Neutrophil (primary cell): ENCODE measurements at regions not wholly inside any gene's neighbourhood (a gene's known extent, or its start where the extent isn't known, plus 50 kb on each side); places are given as distances from the start of the nearest gene placed in this dataset.

Experiments
- H3K27ac ChIP-seq: fragments of 200-600 bp; sonication (generic); 2 replicates; pipeline ENCODE4 v1.5.1; 2016; ENCODE audit warnings: mild to moderate bottlenecking, moderate library complexity
- H3K27me3 ChIP-seq: fragments of 200-600 bp; sonication (generic); 2 replicates; pipeline ENCODE4 v1.6.0; 2016; ENCODE audit warnings: mild to moderate bottlenecking
- H3K36me3 ChIP-seq: fragments of 200-600 bp; sonication (generic); 2 replicates; pipeline ENCODE4 v1.5.1; 2017
- H3K4me1 ChIP-seq, 2 experiments: fragments of 200-600 bp in 1 of 2; sonication (generic) in 1 of 2; 1 replicate in 1 of 2; 2 replicates in 1 of 2; pipeline versions ENCODE4 v1.5.1 to v1.6.1; 2013 to 2016; ENCODE audit warnings: low read depth in 1 of 2, low read length in 1 of 2, mild to moderate bottlenecking in 1 of 2, moderate library complexity in 1 of 2; ENCODE audit not compliant: control insufficient read depth in 1 of 2, insufficient read depth in 1 of 2
- H3K4me3 ChIP-seq, 2 experiments: fragments of 200-600 bp in 1 of 2; sonication (generic) in 1 of 2; 1 replicate in 1 of 2; 2 replicates in 1 of 2; pipeline ENCODE4 v1.5.1; 2013 to 2016; ENCODE audit warnings: low read depth in 1 of 2, low read length in 1 of 2, mild to moderate bottlenecking in 1 of 2, moderate library complexity in 1 of 2
- H3K9me3 ChIP-seq: fragments of 200-600 bp; sonication (generic); 2 replicates; pipeline ENCODE4 v1.5.1; 2016
- TF ChIP-seq, protein P1 (sequence below): fragments of 200-600 bp; sonication (generic); IDR thresholded peaks from 2 replicates; pipeline ENCODE4 v1.5.1; 2016; ENCODE audit warnings: antibody characterized with exemption

DNA sequence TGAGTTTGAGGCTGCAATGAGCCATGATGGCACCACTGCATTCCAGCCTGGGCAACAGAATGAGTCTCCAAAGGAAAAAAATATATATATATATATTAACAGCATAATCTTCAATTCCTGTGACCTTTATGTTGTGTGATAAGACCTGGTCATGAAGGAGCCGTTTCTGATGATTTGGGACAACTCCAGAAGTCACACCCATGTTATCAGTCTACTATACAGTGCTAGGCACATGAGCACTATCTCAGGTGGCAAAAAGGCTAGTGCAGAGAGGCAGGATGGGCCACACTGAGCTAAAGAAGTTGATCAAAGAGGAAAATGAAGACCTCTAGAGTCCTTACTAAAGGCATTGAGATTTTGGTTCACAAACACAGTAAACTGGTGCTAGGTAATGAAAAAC lies 205.0 kb upstream of the RAD23B start:
- no peaks in the 10 kb centered on the region for H3K27me3 ChIP-seq
- H3K4me3 ChIP-seq, result no peak overlapping the region
- H3K36me3 ChIP-seq, result no peaks in the 10 kb centered on the region
- H3K4me1 ChIP-seq, result no peaks in the 10 kb centered on the region
- no peaks in the 10 kb centered on the region for H3K9me3 ChIP-seq
- no peak overlapping the region for H3K27ac ChIP-seq
- TF ChIP-seq, protein P1, sequence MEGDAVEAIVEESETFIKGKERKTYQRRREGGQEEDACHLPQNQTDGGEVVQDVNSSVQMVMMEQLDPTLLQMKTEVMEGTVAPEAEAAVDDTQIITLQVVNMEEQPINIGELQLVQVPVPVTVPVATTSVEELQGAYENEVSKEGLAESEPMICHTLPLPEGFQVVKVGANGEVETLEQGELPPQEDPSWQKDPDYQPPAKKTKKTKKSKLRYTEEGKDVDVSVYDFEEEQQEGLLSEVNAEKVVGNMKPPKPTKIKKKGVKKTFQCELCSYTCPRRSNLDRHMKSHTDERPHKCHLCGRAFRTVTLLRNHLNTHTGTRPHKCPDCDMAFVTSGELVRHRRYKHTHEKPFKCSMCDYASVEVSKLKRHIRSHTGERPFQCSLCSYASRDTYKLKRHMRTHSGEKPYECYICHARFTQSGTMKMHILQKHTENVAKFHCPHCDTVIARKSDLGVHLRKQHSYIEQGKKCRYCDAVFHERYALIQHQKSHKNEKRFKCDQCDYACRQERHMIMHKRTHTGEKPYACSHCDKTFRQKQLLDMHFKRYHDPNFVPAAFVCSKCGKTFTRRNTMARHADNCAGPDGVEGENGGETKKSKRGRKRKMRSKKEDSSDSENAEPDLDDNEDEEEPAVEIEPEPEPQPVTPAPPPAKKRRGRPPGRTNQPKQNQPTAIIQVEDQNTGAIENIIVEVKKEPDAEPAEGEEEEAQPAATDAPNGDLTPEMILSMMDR, result no peak

DNA sequence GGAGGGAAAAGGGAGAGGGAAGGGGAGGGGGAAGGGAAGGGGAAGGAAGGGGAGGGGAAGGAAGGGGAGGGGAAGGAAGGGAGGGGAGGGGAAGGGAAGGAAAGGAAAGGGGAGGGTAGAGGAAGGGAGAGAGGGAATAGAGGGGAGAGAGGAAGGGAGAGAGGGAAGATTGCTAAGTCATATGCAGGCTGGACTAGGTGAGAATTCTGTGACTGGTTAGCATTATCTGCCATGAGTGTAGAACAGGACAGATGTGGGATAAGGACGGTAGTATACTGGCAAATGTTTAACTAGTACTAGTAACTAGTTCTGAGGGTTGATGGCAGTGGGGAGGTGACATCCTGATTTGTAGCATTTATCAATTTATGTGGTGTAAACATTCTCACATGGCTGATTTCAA lies 203.5 kb upstream of the RAD23B start:
- H3K27me3 ChIP-seq, result no peaks in the 10 kb centered on the region

DNA sequence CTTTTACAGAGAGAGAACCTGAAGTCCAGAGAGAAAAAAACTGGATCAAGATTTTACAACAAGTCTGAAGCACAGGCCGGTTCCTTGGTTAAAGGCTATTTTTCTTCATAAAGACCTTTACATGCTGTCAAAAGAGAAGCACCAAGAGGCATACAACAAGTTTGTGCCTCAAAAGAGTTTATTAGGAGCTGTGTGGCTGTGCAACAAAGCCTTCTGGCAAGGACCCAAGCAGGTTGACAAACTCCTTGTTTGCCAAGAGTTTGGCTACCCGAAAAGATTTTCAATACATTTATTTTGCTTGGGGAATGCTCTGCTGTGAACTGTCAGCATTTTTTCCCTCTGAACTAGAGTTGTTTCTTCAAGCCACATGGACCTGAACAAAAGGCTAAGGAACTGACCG lies 202.9 kb upstream of the RAD23B start:
- Histone ChIP-seq H3K27me3 (no peaks in the 10 kb centered on the region), H3K27ac (no peak overlapping the region), H3K9me3 (no peaks in the 10 kb centered on the region), H3K4me3 (no peak overlapping the region), H3K4me1 (no peaks in the 10 kb centered on the region), H3K36me3 (no peaks in the 10 kb centered on the region)
- TF ChIP-seq, protein P1, result no peak

More for the DNA sequence above, 203.5 kb upstream of the RAD23B start:
- no peak overlapping the region for H3K27ac ChIP-seq
- no peaks in the 10 kb centered on the region for H3K4me1 ChIP-seq
- no peaks in the 10 kb centered on the region for H3K36me3 ChIP-seq
- TF ChIP-seq, protein P1, result no peak
- H3K9me3 ChIP-seq, result no peaks in the 10 kb centered on the region
- no peak overlapping the region for H3K4me3 ChIP-seq

DNA sequence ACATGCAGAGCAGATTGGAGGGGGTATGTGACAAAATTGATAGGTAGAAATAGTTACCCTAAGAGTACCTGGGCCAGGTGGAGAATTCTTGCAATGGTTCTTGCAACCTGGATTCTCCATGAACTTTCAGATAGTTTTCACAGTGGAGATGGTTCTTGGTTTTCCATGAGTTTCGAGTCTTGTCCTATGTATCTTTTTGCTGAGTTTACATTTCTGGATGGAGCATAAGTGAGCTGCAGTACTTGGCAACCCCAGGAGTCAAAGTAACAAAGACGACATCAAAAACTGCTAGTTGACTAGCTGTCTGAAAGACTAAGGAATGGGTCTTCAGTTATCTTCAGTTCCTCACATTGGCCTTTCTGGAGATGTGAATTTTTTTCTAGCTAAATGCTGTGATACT lies 196.6 kb upstream of the RAD23B start:
- Histone ChIP-seq H3K4me1 (no peaks in the 10 kb centered on the region), H3K27me3 (no peaks in the 10 kb centered on the region), H3K27ac (no peak overlapping the region), H3K9me3 (no peaks in the 10 kb centered on the region), H3K36me3 (no peaks in the 10 kb centered on the region), H3K4me3 (no peak overlapping the region)
- TF ChIP-seq, protein P1, result no peak

DNA sequence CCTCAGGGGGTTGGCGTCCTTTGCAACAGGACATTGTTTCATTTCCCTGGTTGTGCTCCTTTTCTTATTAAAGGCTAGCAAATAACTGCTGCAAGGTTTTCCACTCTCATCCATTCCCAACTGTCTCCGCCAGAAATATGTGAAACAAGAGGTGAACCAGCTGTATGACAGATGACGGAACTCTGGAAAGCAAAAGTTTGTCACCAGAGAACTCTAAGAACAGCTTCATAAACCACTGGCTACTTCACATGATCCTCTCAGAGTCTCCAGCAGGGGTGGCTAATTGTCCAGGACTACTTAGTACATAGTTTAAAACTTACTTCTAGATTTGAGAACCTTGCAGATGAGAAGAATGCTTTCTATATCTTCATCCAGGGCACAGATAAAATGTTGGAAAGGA lies 195.9 kb upstream of the RAD23B start:
- Histone ChIP-seq H3K27ac (no peak overlapping the region), H3K27me3 (no peaks in the 10 kb centered on the region), H3K36me3 (no peaks in the 10 kb centered on the region), H3K4me3 (no peak overlapping the region), H3K4me1 (no peaks in the 10 kb centered on the region), H3K9me3 (no peaks in the 10 kb centered on the region)
- TF ChIP-seq, protein P1, result no peak

DNA sequence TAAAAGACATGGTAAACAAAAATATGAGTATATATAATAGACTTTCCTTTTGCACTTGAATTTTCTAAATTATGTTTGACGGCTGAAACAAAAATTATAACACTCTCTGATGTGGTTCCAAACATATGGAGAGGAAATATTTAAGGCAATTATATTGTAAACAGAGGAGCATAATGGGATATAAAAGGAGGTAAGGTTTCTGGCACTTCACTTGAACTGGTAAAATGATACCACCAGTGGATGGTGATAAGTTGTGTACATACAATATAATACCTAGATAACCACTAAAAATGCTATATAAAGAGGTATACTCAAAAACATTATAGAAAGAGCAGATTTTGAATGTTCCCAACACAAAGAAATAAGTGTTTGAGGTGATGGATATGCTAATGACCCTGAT lies 192.9 kb upstream of the RAD23B start:
- Histone ChIP-seq H3K4me3 (no peak overlapping the region), H3K36me3 (no peaks in the 10 kb centered on the region), H3K4me1 (no peaks in the 10 kb centered on the region), H3K27ac (no peak overlapping the region), H3K27me3 (no peaks in the 10 kb centered on the region), H3K9me3 (no peaks in the 10 kb centered on the region)
- TF ChIP-seq, protein P1, result no peak
